ENCODE measurements at regions not wholly inside any gene's neighbourhood (a gene's known extent, or its start where the extent isn't known, plus 50 kb on each side); places are given as distances from the start of the nearest gene placed in this dataset.

GRCh38 chr4:126221282-126221681 is 906.5 kb downstream of the FAT4 start:
- no peak for DNase-seq (ENCODE audit: low spot score)

- DNase-seq (ENCODE audit: low spot score) = no peak
Observed at GRCh38 chr4:126221717-126222340, 907.1 kb downstream of the FAT4 start.

DNA sequence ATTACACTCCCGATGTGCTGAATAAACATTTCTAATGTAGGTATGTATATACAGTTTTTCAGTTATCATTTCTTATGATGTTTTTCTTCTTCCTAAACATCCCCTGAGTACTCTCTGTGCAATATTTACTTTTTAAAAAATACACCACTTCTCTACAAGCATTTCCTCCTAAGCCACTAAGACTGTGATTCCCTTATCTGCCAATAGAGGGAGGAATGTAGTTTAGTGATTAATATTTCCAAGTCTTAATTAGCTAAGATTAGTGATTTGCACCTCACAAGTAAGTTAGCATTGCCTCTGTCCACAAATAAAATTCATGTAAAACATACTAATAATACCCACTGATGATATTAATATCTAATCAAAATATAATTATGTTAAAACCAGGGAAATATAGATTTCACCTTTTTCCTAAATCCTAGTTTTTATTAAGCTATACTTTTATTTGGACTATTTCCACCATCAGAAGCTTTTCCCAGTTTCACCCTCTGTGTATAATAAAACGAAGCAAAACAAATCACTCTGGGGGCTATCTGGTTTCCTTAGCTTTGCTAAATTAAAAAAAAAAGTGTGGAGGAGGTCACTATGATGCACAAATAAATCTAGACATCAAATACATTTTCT is 909.1 kb downstream of the FAT4 start:
- DNase-seq (ENCODE audit: low spot score) = peak; percentile 67

DNA sequence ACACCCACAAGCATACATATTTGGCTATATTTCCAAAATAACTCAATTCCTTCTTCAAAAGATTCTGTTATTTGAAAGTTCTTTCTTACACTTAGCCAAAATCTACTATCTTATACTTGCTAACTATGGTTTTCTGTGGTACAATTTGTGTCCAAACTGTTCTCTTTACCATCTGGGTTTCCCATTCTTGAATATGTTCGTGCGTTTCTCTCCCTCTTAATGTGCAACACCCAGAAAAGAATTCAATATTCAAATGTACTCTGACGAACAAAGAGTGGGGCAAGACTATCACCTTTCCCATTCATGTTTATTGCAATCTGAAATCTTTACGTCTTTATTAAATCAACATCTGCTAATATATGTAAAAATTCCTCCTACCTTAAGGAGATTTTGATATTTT is 912.7 kb downstream of the FAT4 start:
- no peak for DNase-seq (ENCODE audit: low spot score)

DNA sequence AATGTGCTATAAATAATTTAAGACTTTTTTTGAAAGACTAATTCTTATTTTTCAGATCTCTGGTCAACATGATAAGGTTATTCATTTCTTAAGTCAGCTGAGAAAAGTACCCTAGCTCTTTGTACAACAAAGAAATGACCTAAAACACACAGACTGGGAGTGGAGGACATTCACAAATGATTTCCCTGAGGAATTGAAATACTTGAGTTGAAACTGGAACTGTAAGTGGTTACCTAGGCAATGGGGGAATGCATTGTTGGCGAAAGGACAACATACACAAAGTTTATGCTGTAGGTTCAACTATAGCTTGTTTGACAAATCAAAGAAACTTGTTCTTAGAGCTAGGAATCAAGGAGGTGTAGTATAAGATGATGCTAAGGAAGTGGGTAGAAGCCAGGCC is 915.5 kb downstream of the FAT4 start:
- no peak for DNase-seq (ENCODE audit: low spot score)

- no peak for DNase-seq (ENCODE audit: low spot score)
Observed at GRCh38 chr4:126233483-126233882, 918.7 kb downstream of the FAT4 start.

GRCh38 chr4:126238013-126238412 is 923.3 kb downstream of the FAT4 start:
- no peak for DNase-seq (ENCODE audit: low spot score)

- DNase-seq (ENCODE audit: low spot score) = no peak
Observed at GRCh38 chr4:126241634-126242033, 926.9 kb downstream of the FAT4 start.

DNA sequence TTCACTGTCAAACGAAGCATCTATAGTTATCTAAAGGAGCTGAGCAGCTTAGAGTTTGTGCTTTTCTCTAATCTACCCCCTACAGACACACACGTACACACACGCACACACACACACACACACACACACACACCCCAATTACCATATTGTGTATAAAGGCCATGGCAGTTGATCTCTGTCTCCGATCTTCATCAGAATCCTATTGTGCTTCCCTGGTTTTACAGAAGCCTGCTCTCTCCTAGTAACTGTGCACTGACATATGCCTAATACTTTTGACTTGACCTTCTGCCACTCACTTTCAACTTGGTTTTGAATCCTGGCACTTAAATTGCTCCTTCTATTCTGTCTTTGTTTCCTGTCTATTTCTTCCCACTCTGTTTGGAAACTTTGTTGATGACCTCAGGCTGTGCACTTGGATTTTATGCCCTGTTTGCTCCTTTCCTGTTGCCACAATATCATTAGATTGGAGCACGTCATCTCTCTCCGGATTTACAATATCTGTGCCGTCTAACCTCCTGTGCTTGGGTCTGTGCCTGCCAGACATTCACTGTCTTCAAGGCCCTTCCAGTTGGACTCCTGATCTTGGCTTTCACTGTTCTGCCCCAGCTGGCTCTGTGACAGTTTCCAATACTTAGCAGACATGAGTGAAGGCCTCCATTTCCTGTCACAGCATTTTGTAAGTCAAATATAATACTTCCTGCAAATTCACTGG is 928.1 kb downstream of the FAT4 start:
- DNase-seq (ENCODE audit: low spot score) = no peak

GRCh38 chr4:126247409-126247808 is 932.7 kb downstream of the FAT4 start:
- DNase-seq (ENCODE audit: low spot score) = no peak

DNA sequence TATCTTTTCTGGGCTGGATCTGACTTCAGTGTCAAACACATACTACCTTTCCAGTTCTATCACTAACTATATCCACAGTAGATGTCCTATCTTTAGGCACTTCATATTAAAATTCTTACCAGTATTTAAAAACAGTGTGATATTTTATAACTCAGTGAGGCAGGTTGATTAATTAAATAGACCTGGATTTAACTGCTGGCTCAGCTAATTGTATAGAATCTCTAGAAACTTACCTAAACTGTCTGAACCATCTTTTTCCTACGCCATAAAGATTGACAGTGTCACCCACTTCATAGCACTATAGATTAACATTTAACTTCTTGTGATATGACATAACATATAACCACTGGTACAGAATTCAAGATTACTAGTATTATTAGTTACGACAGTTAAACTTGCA is 935.3 kb downstream of the FAT4 start:
- no peak for DNase-seq (ENCODE audit: low spot score)

DNA sequence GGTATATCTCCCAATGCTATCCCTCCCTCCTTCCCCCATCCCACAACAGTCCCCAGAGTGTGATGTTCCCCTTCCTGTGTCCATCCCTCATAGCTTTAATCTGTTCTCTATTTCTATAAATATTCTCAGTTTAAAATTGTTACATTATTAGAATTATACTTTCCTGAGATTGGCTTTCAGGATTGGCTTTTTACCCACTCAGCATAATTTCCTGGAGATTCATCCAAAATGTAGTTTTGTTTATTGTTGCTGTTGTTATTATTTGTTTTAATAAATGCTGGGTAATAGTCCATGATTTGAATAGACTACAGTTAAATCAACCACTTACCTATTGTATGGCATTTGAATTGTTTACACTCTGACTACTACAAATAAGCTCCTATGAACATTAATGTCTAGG is 936.4 kb downstream of the FAT4 start:
- no peak for DNase-seq (ENCODE audit: low spot score)

DNA sequence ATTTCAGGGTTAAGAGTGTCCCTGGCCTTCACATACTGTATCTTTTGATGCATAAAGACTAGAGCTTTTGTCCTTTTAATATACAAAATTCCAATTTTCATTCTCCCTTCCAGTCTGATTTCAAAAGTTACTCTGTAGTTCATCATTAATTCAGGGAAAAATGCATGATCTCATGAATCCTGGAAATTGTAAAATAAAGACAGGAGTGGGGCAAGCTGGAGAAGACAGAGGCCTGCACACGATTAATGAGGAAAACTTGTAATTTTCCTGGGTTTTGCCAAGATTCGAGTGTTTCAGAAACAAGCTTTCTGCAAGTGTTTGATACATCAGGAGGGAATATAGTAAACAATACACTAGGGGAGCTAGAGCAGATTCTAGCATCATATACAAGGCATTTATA is 947.9 kb downstream of the FAT4 start:
- no peak for DNase-seq (ENCODE audit: low spot score)

DNA sequence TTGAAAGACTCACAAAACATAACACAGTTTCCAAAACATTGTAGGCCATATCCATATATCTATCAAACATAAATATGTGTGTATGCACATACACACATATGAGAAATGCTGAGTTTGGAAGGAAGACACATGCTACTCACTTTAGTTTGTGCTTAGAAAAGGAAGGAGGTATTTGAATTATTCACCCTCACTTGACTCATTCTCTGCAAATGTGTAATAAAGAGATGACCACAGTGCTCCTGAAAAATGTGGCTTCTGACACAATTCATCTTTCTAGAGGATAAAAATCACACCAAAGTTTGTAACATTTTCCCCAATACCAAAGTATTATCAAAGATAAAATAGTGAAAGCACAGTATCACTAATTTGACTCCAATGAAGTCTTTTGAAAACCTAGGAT is 950.1 kb downstream of the FAT4 start:
- DNase-seq (ENCODE audit: low spot score) = no peak

DNA sequence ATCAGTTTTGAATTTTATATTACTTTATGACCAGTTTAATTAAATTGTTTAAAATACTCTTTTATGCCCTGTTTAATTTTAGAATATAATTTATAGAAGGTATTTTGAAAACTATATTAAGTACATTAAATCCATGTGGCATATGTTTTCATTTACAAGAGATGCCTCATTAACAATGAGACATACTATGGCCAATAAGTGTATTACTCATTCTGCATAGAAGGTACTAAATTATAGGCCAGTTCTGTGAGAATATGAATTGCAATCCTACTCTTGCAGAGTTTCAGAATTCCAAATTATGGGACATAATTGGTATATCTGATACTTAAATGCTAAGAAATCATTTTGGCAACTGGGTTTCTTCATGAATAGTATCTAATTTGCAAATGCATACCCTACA is 951.1 kb downstream of the FAT4 start:
- no peak for DNase-seq (ENCODE audit: low spot score)

- DNase-seq (ENCODE audit: low spot score) = no peak
Observed at GRCh38 chr4:126267689-126268088, 952.9 kb downstream of the FAT4 start.

DNA sequence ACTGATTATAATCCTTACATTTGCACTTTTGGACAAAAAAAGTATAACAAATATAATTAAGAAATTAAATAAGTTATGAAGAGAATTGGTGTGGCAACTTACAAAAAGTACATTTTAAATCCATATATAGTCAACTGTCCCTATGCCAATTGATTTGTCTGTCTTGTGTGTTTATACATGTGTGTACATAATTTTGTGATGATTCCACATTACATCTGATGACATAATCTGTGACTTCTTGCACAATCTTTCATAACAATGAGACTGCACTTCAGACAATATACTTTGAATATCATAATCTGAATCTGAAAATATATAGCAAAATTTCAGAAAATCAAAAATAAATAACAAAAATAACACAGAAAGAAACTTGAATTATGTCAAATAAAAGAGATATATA is 953.4 kb downstream of the FAT4 start:
- no peak for DNase-seq (ENCODE audit: low spot score)

GRCh38 chr4:126269106-126269505 is 954.4 kb downstream of the FAT4 start:
- no peak for DNase-seq (ENCODE audit: low spot score)

- DNase-seq (ENCODE audit: low spot score) = no peak
Observed at GRCh38 chr4:126271292-126271691, 956.5 kb downstream of the FAT4 start.

- no peak for DNase-seq (ENCODE audit: low spot score)
Observed at GRCh38 chr4:126273746-126274145, 959.0 kb downstream of the FAT4 start.

- no peak for DNase-seq (ENCODE audit: low spot score)
Observed at GRCh38 chr4:126291886-126292285, 977.1 kb downstream of the FAT4 start.

- DNase-seq (ENCODE audit: low spot score) = no peak
Observed at GRCh38 chr4:126298271-126298670, 983.5 kb downstream of the FAT4 start.

DNA sequence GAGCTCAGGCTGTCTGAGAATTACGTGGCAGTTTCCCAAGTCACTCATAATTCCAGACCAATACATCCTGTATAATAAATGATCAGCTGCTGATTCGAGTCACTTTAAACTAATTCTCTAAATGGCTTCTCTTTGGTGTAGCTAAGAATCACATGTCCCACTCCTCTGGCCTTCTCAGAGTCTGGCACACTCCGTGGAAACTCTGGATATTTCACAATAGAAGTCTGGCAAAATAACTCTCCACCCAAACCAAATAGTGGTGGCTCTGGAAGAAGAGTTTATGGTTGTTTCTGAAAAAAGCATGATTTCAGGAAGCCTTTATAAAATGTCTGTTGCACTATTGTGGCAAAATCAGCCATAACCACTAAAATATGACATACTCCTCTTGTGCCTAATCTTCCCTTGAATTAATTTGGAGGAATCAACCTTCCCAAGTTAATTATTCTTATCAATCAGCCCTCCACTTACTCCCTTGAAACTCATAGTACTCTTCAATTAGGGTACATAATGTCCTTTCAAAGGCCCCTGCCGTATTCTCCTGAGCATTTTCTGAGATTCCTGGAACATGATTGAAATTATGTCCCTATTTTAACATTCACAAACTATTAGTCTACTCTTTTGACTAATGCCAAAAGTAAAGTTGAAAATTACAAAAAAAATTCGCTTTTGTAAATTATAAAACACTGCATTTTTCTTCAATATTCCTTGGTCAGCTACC is 991.6 kb downstream of the FAT4 start:
- no peak for DNase-seq (ENCODE audit: low spot score)
